HepG2 (cell line): ENCODE measurements at regions not wholly inside any gene's neighbourhood (a gene's known extent, or its start where the extent isn't known, plus 50 kb on each side); places are given as distances from the start of the nearest gene placed in this dataset.

Experiments used
- ATAC-seq: fragments of 200-7000 bp; cut with Tn5 transposase; 3 replicates; pipeline ENCODE4 v1.9.1; 2020; ENCODE audit warnings: mild to moderate bottlenecking, moderate library complexity
- BruUV-seq: library from RNA; stranded (reverse); fragments of 400-500 nt; replicated peaks from 2 replicates; lab custom pipeline; 2021; lab: Mats Ljungman, UMichigan
- CTCF ChIA-PET: fragments of 300-600 bp; formaldehyde crosslinking; extraction: SDS; loops from one replicate; lab custom pipeline; 2021; ENCODE audit warnings: low total read pairs, inconsistent platforms, low intra/inter-chr PET ratio; lab: Yijun Ruan, JAX
- POLR2A ChIA-PET: fragments of 350-600 bp; sonication (Branson Sonifier 250); formaldehyde crosslinking; loops from one replicate; lab custom pipeline; 2020; ENCODE audit warnings: antibody characterized with exemption, inconsistent platforms; lab: Yijun Ruan, JAX
- DNase-seq: peaks from one replicate; pipeline ENCODE4 v3.0.0-alpha.2; 2015; ENCODE audit warnings: low spot score
- FAIRE-seq: peaks from 3 replicates; lab custom pipeline; 2011; peaks lifted over from hg19 to GRCh38; lab: Jason Lieb, UNC
- H2AFZ ChIP-seq: one replicate; pipeline ENCODE4 v1.6.1; 2011; ENCODE audit warnings: low read length, inconsistent platforms
- H3K27ac ChIP-seq: fragments of 300-600 bp; 3 replicates; pipeline ENCODE4 v1.8.0; 2011; ENCODE audit warnings: mixed run types, mild to moderate bottlenecking, mixed read lengths, low read length, inconsistent platforms; ENCODE audit not compliant: insufficient read depth; ENCODE audit errors: extremely low read length
- H3K27me3 ChIP-seq, 2 experiments: fragments of 200-600 bp in 1 of 2; 2 replicates in 1 of 2; 3 replicates in 1 of 2; pipeline versions ENCODE4 v1.6.0 to v1.8.0; 2011; ENCODE audit warnings: low read length in 2 of 2, mild to moderate bottlenecking in 2 of 2, moderate library complexity in 2 of 2, inconsistent platforms in 1 of 2; ENCODE audit not compliant: insufficient read depth in 2 of 2, control insufficient read depth in 1 of 2
- H3K36me3 ChIP-seq, 2 experiments: fragments of 200-600 bp in 1 of 2; replicated peaks in 1 of 2; 2 replicates in 1 of 2; 3 replicates in 1 of 2; pipeline versions ENCODE4 v1.5.1 to v1.8.0; 2011; ENCODE audit warnings: low read length in 2 of 2, inconsistent platforms in 1 of 2; ENCODE audit not compliant: insufficient read depth in 2 of 2, control insufficient read depth in 1 of 2
- H3K4me1 ChIP-seq: 2 replicates; pipeline ENCODE4 v1.5.1; 2012; ENCODE audit warnings: low read length, inconsistent platforms; ENCODE audit not compliant: insufficient read depth
- H3K4me2 ChIP-seq: 2 replicates; pipeline ENCODE4 v1.6.0; 2011; ENCODE audit warnings: low read depth, low read length, inconsistent platforms
- H3K4me3 ChIP-seq, 3 experiments: fragments of 200-600 bp in 1 of 3; sonication (generic), shearing (Covaris generic) in 1 of 3; replicated peaks in 1 of 3; 2 replicates each; pipeline ENCODE4 v1.5.1; 2011 to 2016; ENCODE audit warnings: low read length in 3 of 3, inconsistent platforms in 2 of 3, low read depth in 2 of 3, mild to moderate bottlenecking in 2 of 3, control low read depth in 1 of 3, mixed read lengths in 1 of 3; ENCODE audit not compliant: insufficient read depth in 1 of 3
- H3K79me2 ChIP-seq: one replicate; pipeline ENCODE4 v1.6.1; 2011; ENCODE audit warnings: low read length, inconsistent platforms; ENCODE audit not compliant: insufficient read depth
- H3K9ac ChIP-seq: 2 replicates; pipeline ENCODE4 v1.6.0; 2011; ENCODE audit warnings: mild to moderate bottlenecking, low read depth, low read length, inconsistent platforms; ENCODE audit not compliant: insufficient read depth
- H3K9me3 ChIP-seq: 2 replicates; pipeline ENCODE4 v1.5.1; 2012; ENCODE audit warnings: mild to moderate bottlenecking, low read length
- H4K20me1 ChIP-seq: 2 replicates; pipeline ENCODE4 v1.6.0; 2011; ENCODE audit warnings: inconsistent platforms, mild to moderate bottlenecking, low read length, moderate library complexity; ENCODE audit not compliant: insufficient read depth
- ARID2 ChIP-seq: sonication (generic); formaldehyde crosslinking; IDR thresholded peaks from 2 replicates; pipeline ENCODE4 v1.8.1; 2022; ENCODE audit warnings: mild to moderate bottlenecking, missing genetic modification reagents, borderline replicate concordance
- ARID4A ChIP-seq: sonication (generic); formaldehyde crosslinking; IDR thresholded peaks from 2 replicates; pipeline ENCODE4 v1.5.0; 2020; ENCODE audit warnings: mild to moderate bottlenecking, missing genetic modification reagents, borderline replicate concordance
- CREBL2 ChIP-seq: sonication (generic); formaldehyde crosslinking; IDR thresholded peaks from 2 replicates; pipeline ENCODE4 v1.8.1; 2023; ENCODE audit warnings: missing genetic modification reagents, mild to moderate bottlenecking, borderline replicate concordance
- DBP ChIP-seq: sonication (generic); formaldehyde crosslinking; IDR thresholded peaks from 2 replicates; pipeline ENCODE4 v1.4.0; 2020; ENCODE audit warnings: missing genetic modification reagents; ENCODE audit errors: not compliant biosample characterization
- DRAP1 ChIP-seq: IDR thresholded peaks from 2 replicates; pipeline ENCODE4 v1.6.1; 2016; ENCODE audit warnings: missing genetic modification reagents, missing compliant biosample characterization
- ESRRA ChIP-seq: sonication (generic); formaldehyde crosslinking; IDR thresholded peaks from 2 replicates; pipeline ENCODE4 v1.5.1; 2020; ENCODE audit warnings: mild to moderate bottlenecking, low read depth, missing genetic modification reagents
- ETV6 ChIP-seq: sonication (generic); formaldehyde crosslinking; conservative IDR thresholded peaks from 2 replicates; pipeline ENCODE4 v1.4.0; 2020; ENCODE audit warnings: missing genetic modification reagents
- GZF1 ChIP-seq: sonication (generic); formaldehyde crosslinking; IDR thresholded peaks from 2 replicates; pipeline ENCODE4 v1.5.1; 2020; ENCODE audit warnings: mild to moderate bottlenecking, missing genetic modification reagents
- HOXA9 ChIP-seq: sonication (generic); formaldehyde crosslinking; IDR thresholded peaks from 2 replicates; pipeline ENCODE4 v1.8.1; 2022; ENCODE audit warnings: missing genetic modification reagents, mild to moderate bottlenecking, moderate library complexity, borderline replicate concordance
- KDM5A ChIP-seq: fragments of 200-600 bp; sonication (generic); IDR thresholded peaks from 2 replicates; pipeline ENCODE4 v1.7.0; 2018; ENCODE audit warnings: antibody characterized with exemption, mild to moderate bottlenecking, low read length, borderline replicate concordance
- MXD1 ChIP-seq: sonication (generic); formaldehyde crosslinking; IDR thresholded peaks from 2 replicates; pipeline ENCODE4 v1.4.0; 2020; ENCODE audit warnings: mild to moderate bottlenecking, missing genetic modification reagents
- PTBP1 ChIP-seq: fragments of 200-400 bp; formaldehyde crosslinking; IDR thresholded peaks from 2 replicates; pipeline ENCODE4 v1.6.1; 2018; ENCODE audit warnings: low read length, low read depth; ENCODE audit not compliant: poor library complexity, severe bottlenecking
- SMARCE1 ChIP-seq: fragments of 450-650 bp; IDR thresholded peaks from 2 replicates; pipeline ENCODE4 v1.6.1; 2017; ENCODE audit warnings: borderline replicate concordance
- STAT5B ChIP-seq: sonication (generic); formaldehyde crosslinking; IDR thresholded peaks from 2 replicates; pipeline ENCODE4 v1.4.0; 2020; ENCODE audit warnings: missing genetic modification reagents
- TFE3 ChIP-seq: IDR thresholded peaks from 2 replicates; pipeline ENCODE4 v1.6.1; 2016
- ZBTB3 ChIP-seq: sonication (generic); formaldehyde crosslinking; IDR thresholded peaks from 2 replicates; pipeline ENCODE4 v1.4.0; 2020; ENCODE audit warnings: low read depth, mild to moderate bottlenecking, moderate library complexity, missing genetic modification reagents, borderline replicate concordance
- ZNF839 ChIP-seq: sonication (generic); formaldehyde crosslinking; IDR thresholded peaks from 2 replicates; pipeline ENCODE4 v1.4.0; 2020; ENCODE audit warnings: missing genetic modification reagents, mild to moderate bottlenecking, borderline replicate concordance
- WGBS: methylation state at CpG from one replicate; pipeline ENCODE4 v1.1.6; 2017; ENCODE audit warnings: low lambda C conversion rate; 5-methylcytosine and 5-hydroxymethylcytosine counted together
- in situ Hi-C: cut with HindIII; loops from 2 replicates; pipeline ENCODE4 v1.10.0; 2017; ENCODE audit warnings: low pct_unique_long_range_greater_than_20kb; ENCODE audit not compliant: extremely low pct_ligation_motif_present
- intact Hi-C: fragments of 100-400 bp; cut with micrococcal nuclease; formaldehyde crosslinking; loops from one replicate; pipeline ENCODE4 v1.10.0; 2022; ENCODE audit not compliant: unreplicated experiment

- TF ChIP-seq ARID4A (CRISPR knock-in tag): no peak
- no peak for TF ChIP-seq HOXA9 (CRISPR knock-in tag)
- TF ChIP-seq MXD1: no peak
- no peak for TF ChIP-seq ZNF839 (CRISPR knock-in tag)
- TF ChIP-seq CREBL2 (CRISPR knock-in tag): no peak
- no peak for TF ChIP-seq DRAP1
- no peak for TF ChIP-seq ETV6 (CRISPR knock-in tag)
- no peak for TF ChIP-seq SMARCE1
Measured at GRCh38 chr13:111491021-111491420, 170.6 kb downstream of the TEX29 start (continued).

GRCh38 chr13:111491659-111492058 is 171.2 kb downstream of the TEX29 start:
- H2AFZ ChIP-seq: no peak overlapping the region
- no peak for FAIRE-seq
- TF ChIP-seq KDM5A (no peak), GZF1 (CRISPR knock-in tag) (no peak), ZBTB3 (CRISPR knock-in tag) (no peak), DBP (CRISPR knock-in tag) (no peak), TFE3 (CRISPR knock-in tag) (no peak), ESRRA (CRISPR knock-in tag) (no peak), ARID2 (CRISPR knock-in tag) (no peak), STAT5B (CRISPR knock-in tag) (no peak), PTBP1 (no peak)

More at GRCh38 chr13:111491659-111492058, 171.2 kb downstream of the TEX29 start:
- H3K36me3 ChIP-seq: no peaks in the 10 kb centered on the region
- no peak overlapping the region for H3K4me3 ChIP-seq
- no peak for DNase-seq
- peaks cover 6% of the 10 kb centered on the region for H3K9me3 ChIP-seq
- ChIA-PET CTCF (no interaction called here), POLR2A (no interaction called here)
- intact Hi-C loops (no loop called here), in situ Hi-C loops (no loop called here)
- no peaks in the 10 kb centered on the region for H3K4me1 ChIP-seq
- no peaks in the 10 kb centered on the region for H3K79me2 ChIP-seq
- H3K27me3 ChIP-seq: peaks cover 0 to 24% of the 10 kb centered on the region in 2 experiments; a peak in 3 of 5 replicates
- no peak overlapping the region for H3K9ac ChIP-seq
- no peaks in the 10 kb centered on the region for H4K20me1 ChIP-seq
- no peak overlapping the region for H3K27ac ChIP-seq
- WGBS: 38% methylated on average over 7 of the region's 10 CpGs
- H3K4me2 ChIP-seq: no peak overlapping the region
- no peak for ATAC-seq
- BruUV-seq: no TSS peak
